ENCODE measurements at regions not wholly inside any gene's neighbourhood (a gene's known extent, or its start where the extent isn't known, plus 50 kb on each side); places are given as distances from the start of the nearest gene placed in this dataset.

DNA sequence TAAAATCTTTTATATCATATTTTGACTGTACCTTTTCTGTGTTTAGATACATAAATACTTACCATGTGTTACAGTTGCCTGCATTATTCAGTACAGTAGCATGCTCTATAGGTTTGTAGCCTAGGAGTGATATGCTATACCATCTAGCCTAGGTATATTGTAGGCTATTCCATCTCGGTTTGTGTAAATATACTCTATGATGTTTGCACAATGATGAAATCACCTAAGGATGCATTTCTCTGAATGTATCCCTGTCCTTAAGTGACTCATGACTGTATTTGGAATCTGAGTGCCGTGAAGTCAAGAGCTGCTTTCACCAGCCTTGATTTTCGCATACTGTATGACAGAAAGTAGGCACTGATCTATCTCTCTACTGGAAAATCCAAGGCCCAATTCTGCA, 129.9 kb downstream of the UTRN start (continued):
- TF ChIP-seq SIN3A (IDR thresholded peaks at IDR 0.05; ENCODE audit: borderline replicate concordance, low read depth, low read length) (no peak), ZNF747 (CRISPR knock-in tag; IDR thresholded peaks at IDR 0.05; ENCODE audit: borderline replicate concordance) (no peak), ZNF766 (CRISPR knock-in tag; IDR thresholded peaks at IDR 0.05; ENCODE audit: borderline replicate concordance) (no peak), SMAD3 (CRISPR knock-in tag; IDR thresholded peaks at IDR 0.05) (peak; percentile 66; the same call in 1 of the 2 replicates), MEIS2 (CRISPR knock-in tag; IDR thresholded peaks at IDR 0.05) (no peak), ZNF562 (CRISPR knock-in tag; IDR thresholded peaks at IDR 0.05; ENCODE audit: borderline replicate concordance) (no peak), ZNF121 (CRISPR knock-in tag; IDR thresholded peaks at IDR 0.05) (no peak), ZFP90 (CRISPR knock-in tag; IDR thresholded peaks at IDR 0.05; ENCODE audit: borderline replicate concordance) (0 out of 2 replicates have a peak, but pooled peaks have one; percentile 30), SRY (CRISPR knock-in tag; IDR thresholded peaks at IDR 0.05) (no peak), ZSCAN12 (CRISPR knock-in tag; IDR thresholded peaks at IDR 0.05) (no peak), KDM2A (CRISPR knock-in tag; IDR thresholded peaks at IDR 0.05; ENCODE audit: borderline replicate concordance, low read depth) (no peak), ZNF329 (CRISPR knock-in tag; IDR thresholded peaks at IDR 0.05; ENCODE audit: low read depth) (no peak), TSC22D2 (CRISPR knock-in tag; IDR thresholded peaks at IDR 0.05; ENCODE audit: borderline replicate concordance) (no peak), KMT2B (CRISPR knock-in tag; IDR thresholded peaks at IDR 0.05) (peak; percentile 78; the same call in 1 of the 2 replicates), NCOR1 (IDR thresholded peaks at IDR 0.05; ENCODE audit: borderline replicate concordance, low read length) (no peak; the same call in 1 of the 2 replicates), ZMYM4 (CRISPR knock-in tag; IDR thresholded peaks at IDR 0.05) (peak; percentile 81; the same call in 1 of the 2 replicates)
- TF ChIP-seq, protein P1, sequence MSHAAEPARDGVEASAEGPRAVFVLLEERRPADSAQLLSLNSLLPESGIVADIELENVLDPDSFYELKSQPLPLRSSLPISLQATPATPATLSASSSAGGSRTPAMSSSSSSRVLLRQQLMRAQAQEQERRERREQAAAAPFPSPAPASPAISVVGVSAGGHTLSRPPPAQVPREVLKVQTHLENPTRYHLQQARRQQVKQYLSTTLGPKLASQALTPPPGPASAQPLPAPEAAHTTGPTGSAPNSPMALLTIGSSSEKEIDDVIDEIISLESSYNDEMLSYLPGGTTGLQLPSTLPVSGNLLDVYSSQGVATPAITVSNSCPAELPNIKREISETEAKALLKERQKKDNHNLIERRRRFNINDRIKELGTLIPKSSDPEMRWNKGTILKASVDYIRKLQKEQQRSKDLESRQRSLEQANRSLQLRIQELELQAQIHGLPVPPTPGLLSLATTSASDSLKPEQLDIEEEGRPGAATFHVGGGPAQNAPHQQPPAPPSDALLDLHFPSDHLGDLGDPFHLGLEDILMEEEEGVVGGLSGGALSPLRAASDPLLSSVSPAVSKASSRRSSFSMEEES (CRISPR knock-in tag; IDR thresholded peaks at IDR 0.05): peak; percentile 79; the same call in 1 of the 2 replicates
- TF ChIP-seq, protein P2, sequence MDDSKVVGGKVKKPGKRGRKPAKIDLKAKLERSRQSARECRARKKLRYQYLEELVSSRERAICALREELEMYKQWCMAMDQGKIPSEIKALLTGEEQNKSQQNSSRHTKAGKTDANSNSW (CRISPR knock-in tag; IDR thresholded peaks at IDR 0.05; ENCODE audit: borderline replicate concordance): no peak
- TF ChIP-seq, protein P3, sequence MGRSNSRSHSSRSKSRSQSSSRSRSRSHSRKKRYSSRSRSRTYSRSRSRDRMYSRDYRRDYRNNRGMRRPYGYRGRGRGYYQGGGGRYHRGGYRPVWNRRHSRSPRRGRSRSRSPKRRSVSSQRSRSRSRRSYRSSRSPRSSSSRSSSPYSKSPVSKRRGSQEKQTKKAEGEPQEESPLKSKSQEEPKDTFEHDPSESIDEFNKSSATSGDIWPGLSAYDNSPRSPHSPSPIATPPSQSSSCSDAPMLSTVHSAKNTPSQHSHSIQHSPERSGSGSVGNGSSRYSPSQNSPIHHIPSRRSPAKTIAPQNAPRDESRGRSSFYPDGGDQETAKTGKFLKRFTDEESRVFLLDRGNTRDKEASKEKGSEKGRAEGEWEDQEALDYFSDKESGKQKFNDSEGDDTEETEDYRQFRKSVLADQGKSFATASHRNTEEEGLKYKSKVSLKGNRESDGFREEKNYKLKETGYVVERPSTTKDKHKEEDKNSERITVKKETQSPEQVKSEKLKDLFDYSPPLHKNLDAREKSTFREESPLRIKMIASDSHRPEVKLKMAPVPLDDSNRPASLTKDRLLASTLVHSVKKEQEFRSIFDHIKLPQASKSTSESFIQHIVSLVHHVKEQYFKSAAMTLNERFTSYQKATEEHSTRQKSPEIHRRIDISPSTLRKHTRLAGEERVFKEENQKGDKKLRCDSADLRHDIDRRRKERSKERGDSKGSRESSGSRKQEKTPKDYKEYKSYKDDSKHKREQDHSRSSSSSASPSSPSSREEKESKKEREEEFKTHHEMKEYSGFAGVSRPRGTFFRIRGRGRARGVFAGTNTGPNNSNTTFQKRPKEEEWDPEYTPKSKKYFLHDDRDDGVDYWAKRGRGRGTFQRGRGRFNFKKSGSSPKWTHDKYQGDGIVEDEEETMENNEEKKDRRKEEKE (IDR thresholded peaks at IDR 0.05): no peak
- TF ChIP-seq, protein P4, sequence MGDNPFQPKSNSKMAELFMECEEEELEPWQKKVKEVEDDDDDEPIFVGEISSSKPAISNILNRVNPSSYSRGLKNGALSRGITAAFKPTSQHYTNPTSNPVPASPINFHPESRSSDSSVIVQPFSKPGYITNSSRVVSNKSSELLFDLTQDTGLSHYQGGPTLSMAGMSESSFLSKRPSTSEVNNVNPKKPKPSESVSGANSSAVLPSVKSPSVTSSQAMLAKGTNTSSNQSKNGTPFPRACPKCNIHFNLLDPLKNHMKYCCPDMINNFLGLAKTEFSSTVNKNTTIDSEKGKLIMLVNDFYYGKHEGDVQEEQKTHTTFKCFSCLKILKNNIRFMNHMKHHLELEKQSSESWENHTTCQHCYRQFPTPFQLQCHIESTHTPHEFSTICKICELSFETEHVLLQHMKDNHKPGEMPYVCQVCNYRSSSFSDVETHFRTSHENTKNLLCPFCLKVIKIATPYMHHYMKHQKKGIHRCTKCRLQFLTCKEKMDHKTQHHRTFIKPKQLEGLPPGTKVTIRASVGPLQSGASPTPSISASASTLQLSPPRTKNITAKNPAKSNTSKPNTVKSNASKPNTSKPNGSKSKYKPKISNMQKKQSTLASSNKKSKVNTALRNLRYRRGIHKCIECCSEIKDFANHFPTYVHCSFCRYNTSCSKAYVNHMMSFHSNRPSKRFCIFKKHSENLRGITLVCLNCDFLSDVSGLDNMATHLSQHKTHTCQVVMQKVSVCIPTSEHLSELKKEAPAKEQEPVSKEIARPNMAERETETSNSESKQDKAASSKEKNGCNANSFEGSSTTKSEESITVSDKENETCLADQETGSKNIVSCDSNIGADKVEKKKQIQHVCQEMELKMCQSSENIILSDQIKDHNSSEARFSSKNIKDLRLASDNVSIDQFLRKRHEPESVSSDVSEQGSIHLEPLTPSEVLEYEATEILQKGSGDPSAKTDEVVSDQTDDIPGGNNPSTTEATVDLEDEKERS (CRISPR knock-in tag; IDR thresholded peaks at IDR 0.05): 0 out of 2 replicates have a peak, but pooled peaks have one; percentile 51
- TF ChIP-seq, protein P5, sequence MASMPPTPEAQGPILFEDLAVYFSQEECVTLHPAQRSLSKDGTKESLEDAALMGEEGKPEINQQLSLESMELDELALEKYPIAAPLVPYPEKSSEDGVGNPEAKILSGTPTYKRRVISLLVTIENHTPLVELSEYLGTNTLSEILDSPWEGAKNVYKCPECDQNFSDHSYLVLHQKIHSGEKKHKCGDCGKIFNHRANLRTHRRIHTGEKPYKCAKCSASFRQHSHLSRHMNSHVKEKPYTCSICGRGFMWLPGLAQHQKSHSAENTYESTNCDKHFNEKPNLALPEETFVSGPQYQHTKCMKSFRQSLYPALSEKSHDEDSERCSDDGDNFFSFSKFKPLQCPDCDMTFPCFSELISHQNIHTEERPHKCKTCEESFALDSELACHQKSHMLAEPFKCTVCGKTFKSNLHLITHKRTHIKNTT (CRISPR knock-in tag; IDR thresholded peaks at IDR 0.05): no peak

All from HepG2 (cell line).